ENCODE measurements at regions not wholly inside any gene's neighbourhood (a gene's known extent, or its start where the extent isn't known, plus 50 kb on each side); places are given as distances from the start of the nearest gene placed in this dataset.
"Not testable (repeated sequence)": the region's sequence is repeated elsewhere in the genome, so short reads cannot be mapped to it uniquely, and the experiment has no call there.

DNA sequence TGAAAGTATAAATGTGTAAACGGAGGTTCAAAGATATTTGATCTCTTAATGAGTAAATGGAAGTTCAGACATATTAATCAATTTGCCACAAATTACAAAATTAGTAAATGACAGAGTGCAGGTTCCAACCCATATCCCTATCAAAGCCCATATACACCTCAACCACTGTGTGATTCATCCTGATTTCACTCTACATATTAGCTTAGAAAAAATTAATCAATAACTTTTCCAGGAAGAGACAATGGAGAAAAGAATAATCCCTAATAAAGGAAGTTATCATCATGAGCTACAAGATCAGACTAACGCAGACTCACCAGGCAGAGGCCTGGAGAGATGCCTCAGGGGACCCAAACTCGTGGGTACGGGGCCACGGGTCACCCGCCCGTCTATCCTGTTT lies 2655.5 kb upstream of the DEFB115 start:
- Mint-ChIP-seq H3K4me3 (peak overlapping the region; percentile 91 to 99 (median 97)), H3K36me3 (peaks cover 1 to 25% (median 4%) of the 10 kb centered on the region in 3 donors), H3K4me1 (peaks cover 41 to 54% (median 46%) of the 10 kb centered on the region in 3 donors), H3K27ac (peak overlapping the region in 7 of 8 donors; percentile 51 to 95 (median 91)), H3K9me3 (peaks cover 3 to 14% (median 6%) of the 10 kb centered on the region in 5 donors)
- DNase-seq; H3K36me3 ChIP-seq (ENCODE audit: insufficient read depth, low read length); H3K4me1 ChIP-seq (ENCODE audit: insufficient read depth, low read length); H3K9me3 ChIP-seq (ENCODE audit: low read length); POLR2A ChIA-PET; H3K27me3 Mint-ChIP-seq; H3K27me3 ChIP-seq (ENCODE audit: insufficient read depth, low read length, poor library complexity, severe bottlenecking): not testable (repeated sequence)
- Histone ChIP-seq H3K4me3 (ENCODE audit: low read length) (peak overlapping the region; percentile 84), H3K27ac (ENCODE audit: low read depth, low read length) (peak overlapping the region; percentile 59)
- CTCF ChIA-PET: interaction anchor here (1.2 to 1.4 kb wide), 3 partner anchors 8 to 1775 kb away, joined by 3 to 4 read pairs (median 4); no protein-coding TSS in a partner anchor

DNA sequence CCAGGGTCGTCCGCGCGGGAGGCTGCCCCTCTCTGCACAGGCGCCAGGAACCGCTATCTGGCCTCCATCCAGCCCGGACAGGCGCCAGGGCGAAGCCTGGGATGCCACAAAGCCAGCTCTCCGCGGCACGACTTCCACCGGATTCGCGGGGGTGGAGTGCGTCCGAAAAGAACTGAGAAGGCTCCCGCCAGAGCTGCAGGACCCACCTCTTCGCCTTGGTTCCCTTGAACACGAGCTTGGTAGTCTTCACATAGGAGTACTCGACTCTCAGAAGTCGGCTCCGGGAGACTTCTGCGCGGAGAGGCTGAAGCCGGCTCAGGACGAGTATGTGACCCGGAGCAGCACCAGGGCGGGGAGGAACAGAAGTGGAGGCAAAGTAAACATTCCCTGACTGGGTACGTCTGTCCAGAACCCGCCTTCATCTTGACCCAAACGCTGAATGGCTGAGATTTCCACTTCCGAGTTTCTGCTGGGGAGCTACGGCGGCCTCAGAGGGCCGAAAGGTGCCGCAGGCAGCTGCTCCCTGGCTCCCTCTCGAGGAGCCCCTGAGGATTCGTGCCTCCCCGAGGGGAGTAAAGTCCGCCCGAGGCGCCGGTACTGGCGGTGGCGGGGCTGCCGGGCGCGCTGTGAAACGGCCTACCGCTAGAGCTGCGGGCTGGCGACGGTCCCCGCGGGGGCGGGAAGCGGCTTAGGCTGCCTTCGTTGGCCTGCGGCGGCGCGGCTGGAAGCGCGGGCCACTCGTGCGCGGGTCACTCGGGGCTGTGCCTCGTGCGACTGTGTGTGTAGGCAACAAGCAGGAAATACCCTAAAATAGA lies 2654.9 kb upstream of the DEFB115 start:
- Mint-ChIP-seq H3K4me1 (peaks cover 35 to 48% (median 40%) of the 10 kb centered on the region in 3 donors), H3K4me3 (peak overlapping the region; percentile 91 to 99 (median 97)), H3K9me3 (peaks cover 3 to 14% (median 6%) of the 10 kb centered on the region in 5 donors), H3K27ac (peak overlapping the region; percentile 66 to 95 (median 92)), H3K36me3 (peaks cover 1 to 22% (median 4%) of the 10 kb centered on the region in 3 donors)
- H3K27me3 ChIP-seq (ENCODE audit: insufficient read depth, low read length, poor library complexity, severe bottlenecking); POLR2A ChIA-PET; H3K27me3 Mint-ChIP-seq; H3K9me3 ChIP-seq (ENCODE audit: low read length); H3K4me1 ChIP-seq (ENCODE audit: insufficient read depth, low read length); H3K36me3 ChIP-seq (ENCODE audit: insufficient read depth, low read length): not testable (repeated sequence)
- H3K4me3 ChIP-seq (ENCODE audit: low read length): peak overlapping the region; percentile 84
- CTCF ChIA-PET: interaction anchor here (1.2 to 1.4 kb wide), 3 partner anchors 8 to 1774 kb away, joined by 3 to 4 read pairs (median 4); no protein-coding TSS in a partner anchor
- DNase-seq: peak; percentile 71 to 88 (median 85)
- H3K27ac ChIP-seq (ENCODE audit: low read depth, low read length): peak overlapping the region; percentile 59

DNA sequence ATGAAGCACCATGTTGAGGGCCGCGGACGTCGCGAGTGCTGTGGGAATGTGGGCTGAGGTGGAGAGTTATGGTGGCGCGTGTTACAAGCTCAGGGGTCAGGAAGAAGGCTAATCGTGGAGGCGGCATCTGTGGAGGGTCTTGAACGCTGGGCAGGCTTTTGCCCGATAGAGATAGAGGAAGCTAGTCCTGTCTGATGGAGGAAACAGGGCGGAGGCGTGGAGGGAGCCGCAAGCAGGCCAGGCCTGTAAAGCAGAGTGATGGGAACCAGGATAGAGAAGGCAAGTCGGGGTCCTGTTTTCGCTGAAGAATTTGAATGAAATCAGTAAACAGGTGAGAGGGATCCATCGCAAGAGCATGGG lies 2654.3 kb upstream of the DEFB115 start:
- Histone ChIP-seq H3K4me3 (ENCODE audit: low read length) (peak overlapping the region; percentile 84), H3K27ac (ENCODE audit: low read depth, low read length) (peak overlapping the region; percentile 24)
- Mint-ChIP-seq H3K4me3 (peak overlapping the region; percentile 91 to 99 (median 97)), H3K4me1 (peaks cover 29 to 42% (median 34%) of the 10 kb centered on the region in 3 donors), H3K9me3 (peaks cover 3 to 14% (median 6%) of the 10 kb centered on the region in 5 donors), H3K27ac (peak overlapping the region; percentile 66 to 95 (median 92)), H3K36me3 (peaks cover under 1 to 17% (median 1%) of the 10 kb centered on the region in 3 donors)
- POLR2A ChIA-PET; H3K27me3 ChIP-seq (ENCODE audit: insufficient read depth, low read length, poor library complexity, severe bottlenecking); H3K9me3 ChIP-seq (ENCODE audit: low read length); H3K4me1 ChIP-seq (ENCODE audit: insufficient read depth, low read length); DNase-seq; H3K27me3 Mint-ChIP-seq; H3K36me3 ChIP-seq (ENCODE audit: insufficient read depth, low read length): not testable (repeated sequence)
- CTCF ChIA-PET: interaction anchor here (1.2 to 1.4 kb wide), 3 partner anchors 8 to 1774 kb away, joined by 3 to 4 read pairs (median 4); no protein-coding TSS in a partner anchor

DNA sequence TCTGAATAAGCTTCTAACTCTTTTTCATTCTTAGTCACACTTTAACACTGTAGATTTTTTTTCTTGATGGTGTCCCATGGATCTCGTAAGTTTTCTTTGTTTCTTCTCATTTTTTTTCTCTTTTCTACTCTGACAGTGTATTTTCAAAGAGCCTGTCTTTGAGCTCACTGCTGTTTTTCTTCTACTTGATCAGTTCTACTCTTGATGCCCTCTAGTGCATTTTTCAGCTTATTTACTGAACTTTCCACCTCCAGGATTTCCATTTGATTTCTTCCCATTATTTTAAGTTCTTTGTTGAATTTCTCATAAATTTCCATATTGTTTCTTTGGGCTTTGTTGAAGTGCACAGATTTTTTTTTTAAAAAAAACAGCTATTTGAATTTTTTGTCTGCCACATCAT lies 2641.1 kb upstream of the DEFB115 start:
- Histone ChIP-seq H3K4me3 (ENCODE audit: low read length) (no peak overlapping the region), H3K27me3 (ENCODE audit: insufficient read depth, low read length, poor library complexity, severe bottlenecking) (no peaks in the 10 kb centered on the region), H3K9me3 (ENCODE audit: low read length) (no peaks in the 10 kb centered on the region), H3K27ac (ENCODE audit: low read depth, low read length) (no peak overlapping the region), H3K4me1 (ENCODE audit: insufficient read depth, low read length) (no peaks in the 10 kb centered on the region), H3K36me3 (ENCODE audit: insufficient read depth, low read length) (no peaks in the 10 kb centered on the region)
- ChIA-PET CTCF (no interaction called here), POLR2A (no interaction called here)
- H3K36me3 Mint-ChIP-seq: peaks cover 0 to 12% (median 2%) of the 10 kb centered on the region in 3 donors
- no peak overlapping the region for H3K27ac Mint-ChIP-seq
- no peaks in the 10 kb centered on the region for H3K4me1 Mint-ChIP-seq
- H3K9me3 Mint-ChIP-seq: peaks cover 32 to 63% (median 56%) of the 10 kb centered on the region in 5 donors
- peaks cover 3 to 13% of the 10 kb centered on the region in 2 donors for H3K27me3 Mint-ChIP-seq
- no peak for DNase-seq
- no peak overlapping the region for H3K4me3 Mint-ChIP-seq

DNA sequence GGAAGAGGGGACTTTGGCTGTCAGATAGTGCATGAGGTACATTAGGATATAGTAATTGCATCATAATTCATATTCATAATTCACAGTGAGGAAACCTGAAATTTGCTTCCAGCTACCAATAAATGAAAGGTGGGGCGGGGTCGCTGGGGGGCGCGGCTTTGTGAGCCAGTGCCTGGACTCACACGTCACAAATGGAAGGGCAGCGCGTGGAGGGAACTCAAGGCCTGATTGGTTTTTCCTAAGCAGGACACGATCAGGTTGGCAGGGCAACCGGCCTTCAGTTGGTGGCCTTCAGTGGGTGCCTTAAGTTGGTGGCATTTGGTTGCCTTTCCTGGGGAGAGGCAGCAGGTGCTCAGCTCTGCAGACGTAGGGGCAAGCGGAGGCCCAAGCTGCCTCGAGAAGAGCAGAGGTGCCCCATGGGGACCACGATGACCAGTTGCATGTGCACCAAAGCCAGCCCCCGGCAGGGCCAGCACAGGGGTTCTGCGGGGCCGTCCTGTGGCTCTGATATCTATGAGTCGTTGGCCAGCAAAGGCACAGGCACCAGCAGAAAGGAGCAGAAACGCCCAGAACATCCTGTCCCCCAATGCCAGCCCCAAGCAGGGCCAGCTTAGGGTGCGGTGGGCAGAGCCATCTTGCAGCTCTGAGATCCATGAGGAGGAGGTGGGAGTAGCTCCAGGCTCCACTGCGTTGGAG lies 2637.4 kb upstream of the DEFB115 start:
- CTCF ChIA-PET; H3K4me3 ChIP-seq (ENCODE audit: low read length); H3K27me3 ChIP-seq (ENCODE audit: insufficient read depth, low read length, poor library complexity, severe bottlenecking); H3K27ac Mint-ChIP-seq; H3K4me1 Mint-ChIP-seq; H3K4me1 ChIP-seq (ENCODE audit: insufficient read depth, low read length); POLR2A ChIA-PET; H3K36me3 Mint-ChIP-seq; H3K4me3 Mint-ChIP-seq; H3K27ac ChIP-seq (ENCODE audit: low read depth, low read length); H3K36me3 ChIP-seq (ENCODE audit: insufficient read depth, low read length); H3K9me3 ChIP-seq (ENCODE audit: low read length): not testable (repeated sequence)
- peak in 1 of 5 donors; percentile 44 for DNase-seq
- Mint-ChIP-seq H3K27me3 (peaks cover 7 to 10% of the 10 kb centered on the region in 2 donors), H3K9me3 (peaks cover 18 to 46% (median 31%) of the 10 kb centered on the region in 5 donors)

DNA sequence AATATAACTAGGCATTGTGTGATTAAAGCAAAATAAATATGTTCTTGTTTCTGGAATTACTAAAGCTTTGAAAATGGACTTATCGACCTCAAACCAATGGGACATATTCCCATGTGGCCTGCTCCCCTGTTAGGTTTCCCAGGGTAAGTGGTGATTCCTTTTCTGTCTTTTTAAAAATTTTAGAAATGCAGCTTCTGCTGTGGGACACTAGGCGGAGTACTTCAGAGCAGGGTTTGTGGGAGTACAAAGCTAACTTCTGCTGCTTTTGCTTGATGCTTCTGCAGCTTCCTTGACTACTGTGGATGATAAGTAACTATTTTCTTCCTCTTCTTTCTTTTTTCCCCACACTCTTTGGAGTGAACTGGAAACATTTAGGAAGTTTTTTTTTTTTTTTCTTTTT lies 2632.4 kb upstream of the DEFB115 start:
- H3K36me3 Mint-ChIP-seq; H3K4me1 ChIP-seq (ENCODE audit: insufficient read depth, low read length); CTCF ChIA-PET; H3K4me3 ChIP-seq (ENCODE audit: low read length); H3K9me3 ChIP-seq (ENCODE audit: low read length); H3K27ac Mint-ChIP-seq; H3K36me3 ChIP-seq (ENCODE audit: insufficient read depth, low read length); H3K27ac ChIP-seq (ENCODE audit: low read depth, low read length); H3K4me1 Mint-ChIP-seq; DNase-seq; POLR2A ChIA-PET; H3K4me3 Mint-ChIP-seq; H3K27me3 ChIP-seq (ENCODE audit: insufficient read depth, low read length, poor library complexity, severe bottlenecking): not testable (repeated sequence)
- H3K9me3 Mint-ChIP-seq: peaks cover 0 to 30% (median 14%) of the 10 kb centered on the region in 5 donors
- H3K27me3 Mint-ChIP-seq: peaks cover 7 to 19% of the 10 kb centered on the region in 2 donors

DNA sequence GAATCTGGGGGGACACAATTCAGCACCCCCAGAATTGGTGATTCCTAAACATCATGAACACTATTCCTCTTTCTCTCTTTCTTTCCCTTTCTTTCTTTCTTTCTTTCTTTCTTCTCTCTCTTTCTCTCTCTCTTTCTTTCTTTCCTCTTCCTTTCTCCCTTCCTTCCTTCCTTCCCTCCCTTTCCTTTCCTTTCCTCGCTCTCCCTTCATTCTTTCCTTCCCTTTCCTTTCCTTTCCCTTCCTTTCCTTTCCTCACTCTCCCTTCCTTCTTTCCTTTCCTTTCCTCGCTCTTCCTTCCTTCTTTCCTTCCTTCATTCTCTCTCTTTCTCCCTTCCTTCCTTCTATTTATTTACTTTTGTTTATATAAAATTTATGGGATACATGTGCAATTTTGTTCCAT lies 2616.6 kb upstream of the DEFB115 start:
- H3K9me3 ChIP-seq (ENCODE audit: low read length); H3K36me3 ChIP-seq (ENCODE audit: insufficient read depth, low read length); H3K9me3 Mint-ChIP-seq; CTCF ChIA-PET; H3K27me3 ChIP-seq (ENCODE audit: insufficient read depth, low read length, poor library complexity, severe bottlenecking); H3K4me1 ChIP-seq (ENCODE audit: insufficient read depth, low read length); H3K36me3 Mint-ChIP-seq; H3K4me3 Mint-ChIP-seq; POLR2A ChIA-PET; H3K27ac ChIP-seq (ENCODE audit: low read depth, low read length); H3K27me3 Mint-ChIP-seq; H3K27ac Mint-ChIP-seq; DNase-seq; H3K4me3 ChIP-seq (ENCODE audit: low read length); H3K4me1 Mint-ChIP-seq: not testable (repeated sequence)
